ENCODE measurements at regions not wholly inside any gene's neighbourhood (a gene's known extent, or its start where the extent isn't known, plus 50 kb on each side); places are given as distances from the start of the nearest gene placed in this dataset.

- TF ChIP-seq CTCF (conservative IDR thresholded peaks at IDR 0.05; ENCODE audit: low read depth in 2 of 2) (no peak), CREB1 (CRISPR knock-in tag; IDR thresholded peaks at IDR 0.05; ENCODE audit: low read depth) (no peak), NANOG (IDR thresholded peaks at IDR 0.05; ENCODE audit: borderline replicate concordance) (no peak)
Measured at GRCh38 chr1:47550929-47551328, 113.1 kb downstream of the FOXD2 start.
